ENCODE measurements at regions not wholly inside any gene's neighbourhood (a gene's known extent, or its start where the extent isn't known, plus 50 kb on each side); places are given as distances from the start of the nearest gene placed in this dataset.

GRCh38 chr20:17799575-17800227 lies 99.9 kb downstream of the BANF2 start:
- TF ChIP-seq CTCF (IDR thresholded peaks at IDR 0.05; ENCODE audit: borderline replicate concordance, extremely low read depth, low read length, poor library complexity, severe bottlenecking) (no peak), EZH2 (IDR thresholded peaks at IDR 0.05; ENCODE audit: borderline replicate concordance, low read depth, low read length, severe bottlenecking) (no peak)

All from DND-41 (cell line).